ENCODE measurements at regions not wholly inside any gene's neighbourhood (a gene's known extent, or its start where the extent isn't known, plus 50 kb on each side); places are given as distances from the start of the nearest gene placed in this dataset.
"Not testable (repeated sequence)": the region's sequence is repeated elsewhere in the genome, so short reads cannot be mapped to it uniquely, and the experiment has no call there.

- DNase-seq = peak; percentile 92
These were observed 383.9 kb downstream of the MAT2B start for GRCh38 chr5:163889369-163889768.

GRCh38 chr5:163890261-163890660 lies 384.8 kb downstream of the MAT2B start:
- DNase-seq = peak; percentile 69

- peak; percentile 67 for DNase-seq
These were observed 387.9 kb downstream of the MAT2B start for GRCh38 chr5:163893281-163893680.

GRCh38 chr5:163894645-163895044 lies 389.2 kb downstream of the MAT2B start:
- peak; percentile 91 for DNase-seq

GRCh38 chr5:163898873-163899272 lies 393.5 kb downstream of the MAT2B start:
- no peak for DNase-seq

DNA sequence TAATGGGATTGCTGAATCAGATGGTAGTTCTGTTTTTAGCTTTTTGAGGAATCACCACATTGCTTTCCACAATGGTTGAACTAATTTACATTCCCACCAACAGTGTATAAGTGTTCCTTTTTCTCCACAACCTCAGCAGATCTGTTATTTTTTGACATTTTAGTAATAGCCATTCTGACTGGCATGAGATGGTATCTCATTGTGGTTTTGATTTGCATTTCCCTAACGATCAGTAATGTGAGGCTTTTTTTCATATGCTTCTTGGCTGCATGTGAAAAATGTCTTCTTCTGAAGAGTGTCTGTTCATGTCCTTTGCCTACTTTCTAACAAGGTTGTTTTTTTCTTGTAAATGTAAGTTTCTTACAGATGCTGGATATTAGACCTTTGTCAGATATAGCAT lies 402.4 kb downstream of the MAT2B start:
- not testable (repeated sequence) for DNase-seq

DNA sequence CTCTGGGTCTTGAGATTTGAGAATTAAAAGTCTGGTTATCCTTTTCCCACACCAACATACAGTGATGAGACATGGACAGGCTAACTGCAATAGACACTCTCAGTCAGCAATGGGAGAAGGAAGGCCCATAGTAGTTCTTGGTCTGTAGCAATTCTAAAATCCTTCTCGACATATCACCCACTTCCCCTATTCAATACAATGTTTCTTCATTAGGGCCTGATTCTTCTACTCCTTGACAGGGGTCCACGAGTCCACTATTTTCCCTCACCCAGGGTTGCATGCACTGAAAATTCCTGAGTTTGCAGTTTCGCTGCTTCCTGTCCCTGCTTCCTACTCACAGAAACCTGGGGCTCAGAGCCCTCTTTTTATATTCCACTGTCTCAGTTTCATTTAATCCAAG lies 402.8 kb downstream of the MAT2B start:
- no peak for DNase-seq

- DNase-seq = no peak
These were observed 404.8 kb downstream of the MAT2B start for GRCh38 chr5:163910226-163910625.

DNA sequence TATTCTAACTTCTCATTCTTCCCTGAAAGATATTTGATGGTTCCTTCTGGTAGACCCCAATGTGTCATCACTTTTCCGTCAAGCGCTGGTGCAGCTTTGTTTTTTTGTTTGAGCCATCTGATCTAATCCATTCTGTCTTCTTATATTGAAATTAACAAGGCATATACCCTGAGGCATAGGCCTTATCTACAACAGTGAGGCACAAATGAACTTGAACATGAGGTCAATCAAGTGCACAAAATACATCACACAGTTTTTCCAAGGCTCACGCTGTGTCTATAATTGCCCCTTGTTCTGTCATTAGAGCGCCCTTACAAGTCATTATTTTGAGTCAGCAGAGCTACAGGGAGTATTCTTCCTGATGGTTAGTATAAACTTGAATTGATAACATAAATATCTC lies 406.6 kb downstream of the MAT2B start:
- DNase-seq = no peak

DNA sequence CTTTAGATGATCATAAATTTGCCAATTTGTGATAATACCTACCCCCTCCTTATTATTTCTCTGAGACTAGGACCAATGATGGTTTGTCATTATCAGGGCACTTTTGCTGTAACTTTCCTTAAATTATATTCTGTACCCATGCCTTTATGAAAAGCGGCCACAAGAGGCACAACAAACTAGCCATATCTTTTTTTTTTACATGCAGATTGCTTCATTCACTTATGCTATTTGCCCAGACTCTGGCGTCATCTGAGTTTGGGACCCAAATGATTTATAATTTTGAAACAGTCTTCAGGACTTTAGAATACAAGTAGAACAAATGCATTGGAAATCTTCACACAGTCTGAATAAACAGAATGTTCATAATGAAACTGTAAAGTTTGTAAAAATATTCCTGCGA lies 408.1 kb downstream of the MAT2B start:
- no peak for DNase-seq

GRCh38 chr5:163914910-163915309 lies 409.5 kb downstream of the MAT2B start:
- no peak for DNase-seq

GRCh38 chr5:163915481-163915961 lies 410.1 kb downstream of the MAT2B start:
- peak; percentile 53 for DNase-seq

GRCh38 chr5:163916376-163916775 lies 411.0 kb downstream of the MAT2B start:
- DNase-seq = peak; percentile 35

- DNase-seq = no peak
These were observed 411.4 kb downstream of the MAT2B start for GRCh38 chr5:163916861-163917260.

DNA sequence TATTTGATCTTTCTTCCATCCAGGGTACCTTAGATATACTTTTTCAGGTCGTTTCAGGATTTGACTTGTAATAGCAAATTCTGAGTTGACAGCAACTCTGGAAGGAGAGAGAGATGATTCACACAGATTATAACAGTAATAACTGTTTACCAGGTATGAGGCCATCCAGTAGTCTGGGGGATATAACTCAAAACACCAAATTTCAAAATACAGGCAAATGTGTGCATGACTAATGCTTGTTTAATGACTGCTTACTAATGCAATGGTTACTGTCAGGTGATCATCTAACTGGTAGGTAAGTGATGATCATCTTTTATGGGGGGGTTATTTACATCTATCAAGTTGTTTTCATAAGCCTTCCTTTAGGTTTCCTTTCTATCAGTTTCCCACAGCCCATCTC lies 412.3 kb downstream of the MAT2B start:
- peak; percentile 25 for DNase-seq

DNA sequence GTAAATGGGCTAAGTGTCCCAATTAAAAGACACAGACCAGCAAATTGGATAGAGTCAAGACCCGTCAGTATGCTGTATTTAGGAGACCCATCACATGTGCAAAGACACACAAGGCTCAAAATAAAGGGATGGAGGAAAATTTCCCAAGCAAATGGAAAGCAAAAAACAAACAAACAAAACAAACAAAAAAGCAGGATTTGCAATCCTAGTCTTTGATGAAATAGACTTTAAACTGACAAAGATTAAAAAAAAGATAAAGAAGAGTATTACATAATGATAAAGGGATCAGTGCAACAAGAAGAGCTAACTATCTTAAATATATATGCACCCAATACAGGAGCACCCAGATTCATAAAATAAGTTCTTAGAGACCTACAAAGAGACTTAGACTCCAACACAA lies 429.6 kb downstream of the MAT2B start:
- not testable (repeated sequence) for DNase-seq

- DNase-seq = peak; percentile 16
These were observed 433.2 kb downstream of the MAT2B start for GRCh38 chr5:163938595-163938994.

GRCh38 chr5:163941079-163941478 lies 435.7 kb downstream of the MAT2B start:
- no peak for DNase-seq

DNA sequence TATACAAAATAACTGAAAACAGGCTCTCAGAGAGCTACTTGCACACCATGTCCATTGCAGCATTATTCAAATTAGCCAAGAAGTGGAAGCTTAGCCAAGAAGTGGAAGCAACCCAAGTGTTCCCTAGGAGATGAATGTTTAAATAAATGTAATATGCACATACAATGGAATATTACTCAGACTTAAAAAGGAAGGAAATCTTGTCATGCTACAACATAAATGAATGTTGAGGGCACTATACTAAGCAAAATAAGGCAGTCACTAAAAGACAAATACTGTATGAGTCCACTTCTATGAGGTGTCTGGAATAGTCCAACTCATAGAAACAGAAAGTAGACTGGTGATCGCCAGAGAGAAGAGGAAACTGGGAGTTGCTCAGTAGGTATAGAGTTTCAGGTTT lies 438.1 kb downstream of the MAT2B start:
- peak; percentile 31 for DNase-seq

GRCh38 chr5:163944738-163945137 lies 439.3 kb downstream of the MAT2B start:
- DNase-seq = no peak

DNA sequence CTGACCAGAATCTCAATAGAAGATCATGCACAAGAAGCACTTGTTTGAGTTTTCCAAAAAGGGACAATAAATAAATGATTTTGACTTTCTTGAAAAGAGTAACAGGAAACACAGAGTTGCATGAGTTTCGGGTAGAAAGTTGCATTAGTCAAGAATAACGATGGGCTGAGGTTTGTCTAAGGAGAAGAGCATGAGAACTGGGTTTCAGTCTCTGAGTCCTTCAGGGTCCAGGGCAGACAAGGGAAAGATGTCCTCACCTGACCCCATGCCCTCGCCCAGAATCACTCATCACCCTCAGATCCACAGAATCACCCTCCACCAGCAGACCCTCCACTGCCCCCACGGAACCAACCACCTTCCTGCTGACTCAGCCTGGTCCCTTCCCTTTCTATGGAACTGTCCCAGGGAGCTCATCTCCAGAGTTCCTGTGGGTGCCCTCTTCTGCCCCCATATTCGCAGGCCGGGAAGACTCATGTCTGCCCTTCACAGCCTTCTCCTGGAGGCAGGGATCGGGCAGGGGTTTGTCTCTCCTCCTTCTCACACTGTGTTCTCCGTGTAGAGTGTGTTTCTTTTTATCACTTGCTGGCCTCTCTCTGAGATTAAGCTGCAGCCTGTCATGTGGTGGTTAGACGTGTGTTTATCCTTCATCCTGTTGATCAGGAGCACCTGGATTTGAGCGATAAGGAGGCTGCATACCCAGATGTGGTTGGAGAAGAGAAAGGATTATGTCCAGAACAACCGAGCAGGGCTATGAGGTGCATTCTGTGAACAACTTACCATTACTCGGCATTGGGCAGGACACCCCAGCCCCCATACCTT lies 442.6 kb downstream of the MAT2B start:
- DNase-seq = no peak

- no peak for DNase-seq
These were observed 444.8 kb downstream of the MAT2B start for GRCh38 chr5:163950248-163950647.

- no peak for DNase-seq
These were observed 445.6 kb downstream of the MAT2B start for GRCh38 chr5:163951069-163951468.

DNA sequence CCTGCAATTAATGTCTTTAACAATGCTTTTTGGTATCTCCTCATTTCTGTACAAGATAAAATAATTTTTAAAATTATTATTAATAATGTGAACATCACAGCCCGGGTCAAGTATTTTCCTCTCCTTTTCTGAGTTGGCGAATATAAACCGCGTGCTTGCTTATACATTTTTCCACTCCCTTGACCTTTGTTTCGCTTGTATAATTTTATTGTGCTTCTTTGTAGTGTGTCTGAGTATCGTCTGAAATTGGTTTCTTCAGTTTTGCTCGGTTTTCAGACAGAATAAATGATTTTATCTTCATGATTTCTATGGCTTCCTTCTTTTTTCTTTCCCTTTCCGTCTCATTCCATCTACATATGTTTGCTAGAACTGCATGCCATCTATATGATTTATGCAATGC lies 448.5 kb downstream of the MAT2B start:
- DNase-seq = no peak

DNA sequence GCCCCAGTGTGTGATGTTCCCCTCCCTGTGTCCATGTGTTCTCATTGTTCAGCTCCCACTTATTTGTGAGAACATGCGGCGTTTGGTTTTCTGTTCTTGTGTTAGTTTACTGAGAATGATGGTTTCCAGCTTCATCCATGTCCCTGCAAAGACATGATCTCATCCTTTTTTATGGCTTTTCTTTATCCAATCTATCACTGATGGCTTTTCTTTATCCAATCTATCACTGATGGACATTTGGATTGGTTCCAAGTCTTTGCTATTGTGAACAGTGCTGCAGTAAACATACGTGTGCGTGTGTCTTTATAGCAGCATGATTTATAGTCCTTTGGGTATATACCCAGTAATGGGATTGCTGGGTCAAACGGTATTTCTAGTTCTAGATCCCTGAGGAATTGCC lies 455.8 kb downstream of the MAT2B start:
- DNase-seq = not testable (repeated sequence)

Measured in fibroblast of skin of right biceps (primary cell).